A673 (cell line): ENCODE measurements at regions not wholly inside any gene's neighbourhood (a gene's known extent, or its start where the extent isn't known, plus 50 kb on each side); places are given as distances from the start of the nearest gene placed in this dataset.

Experiments used
- BruUV-seq: library from RNA; stranded (reverse); fragments of 400-500 nt; replicated peaks from 2 replicates; lab custom pipeline; 2021; lab: Mats Ljungman, UMichigan
- CTCF ChIA-PET: fragments of 300-600 bp; sonication (Branson Sonifier 250); formaldehyde crosslinking; loops from one replicate; lab custom pipeline; 2022; ENCODE audit warnings: antibody characterized with exemption; lab: Charles Lee
- POLR2A ChIA-PET: fragments of 300-600 bp; sonication (Branson Sonifier 250); formaldehyde crosslinking; loops from one replicate; lab custom pipeline; 2022; ENCODE audit warnings: antibody characterized with exemption; ENCODE audit not compliant: low non-redundant PET; lab: Charles Lee
- DNase-seq: peaks from one replicate; pipeline ENCODE4 v3.0.0-alpha.2; 2015; ENCODE audit warnings: low spot score
- H3K27ac ChIP-seq: fragments of 200-600 bp; sonication (generic); 2 replicates; pipeline ENCODE4 v1.5.1; 2016; ENCODE audit warnings: mixed run types, low read depth, mild to moderate bottlenecking, mixed read lengths, antibody characterized with exemption, low read length; ENCODE audit not compliant: poor library complexity, severe bottlenecking
- H3K27me3 ChIP-seq: fragments of 200-600 bp; sonication (generic); replicated peaks from 2 replicates; pipeline ENCODE4 v1.6.1; 2017; ENCODE audit warnings: mixed run types, low read depth, mild to moderate bottlenecking, mixed read lengths, antibody characterized with exemption, low read length; ENCODE audit not compliant: insufficient read depth, poor library complexity
- H3K36me3 ChIP-seq: fragments of 200-600 bp; sonication (generic); 2 replicates; pipeline ENCODE4 v1.6.1; 2016; ENCODE audit warnings: mixed run types, mild to moderate bottlenecking, mixed read lengths, antibody characterized with exemption, low read length; ENCODE audit not compliant: insufficient read depth, poor library complexity, severe bottlenecking
- H3K4me1 ChIP-seq: fragments of 200-600 bp; sonication (generic); 2 replicates; pipeline ENCODE4 v1.6.1; 2017; ENCODE audit warnings: mixed run types, mild to moderate bottlenecking, mixed read lengths, antibody characterized with exemption, low read length; ENCODE audit not compliant: insufficient read depth, poor library complexity, severe bottlenecking
- H3K4me3 ChIP-seq: fragments of 200-600 bp; sonication (generic); 2 replicates; pipeline ENCODE4 v1.5.1; 2016; ENCODE audit warnings: low read depth, mixed run types, mild to moderate bottlenecking, mixed read lengths, low read length; ENCODE audit not compliant: poor library complexity, severe bottlenecking
- H3K9me3 ChIP-seq: fragments of 200-600 bp; sonication (generic); 2 replicates; pipeline ENCODE4 v1.6.1; 2016; ENCODE audit warnings: mixed run types, low read depth, mild to moderate bottlenecking, mixed read lengths, antibody characterized with exemption, low read length; ENCODE audit not compliant: poor library complexity, severe bottlenecking
- EZH2 ChIP-seq: fragments of 200-600 bp; sonication (generic); IDR thresholded peaks from 2 replicates; pipeline ENCODE4 v1.6.1; 2017; ENCODE audit warnings: borderline replicate concordance, low read depth, mild to moderate bottlenecking, mixed read lengths, antibody characterized with exemption, low read length; ENCODE audit not compliant: poor library complexity, severe bottlenecking
- intact Hi-C: fragments of 100-400 bp; cut with micrococcal nuclease; formaldehyde crosslinking; loops from one replicate; pipeline ENCODE4 v1.10.0; 2022; ENCODE audit not compliant: unreplicated experiment
- TF ChIP-seq, protein P1 (sequence below): fragments of 300-800, 200-600 bp; sonication (generic); conservative IDR thresholded peaks from 2 replicates; pipeline ENCODE4 v1.5.1; 2017; ENCODE audit warnings: low read depth, mild to moderate bottlenecking, antibody characterized with exemption, low read length, moderate library complexity, mixed read lengths

- intact Hi-C loops = no loop called here
- Histone ChIP-seq H3K27me3 (no peaks in the 10 kb centered on the region), H3K27ac (no peak overlapping the region), H3K36me3 (no peaks in the 10 kb centered on the region), H3K4me3 (no peak overlapping the region), H3K9me3 (no peaks in the 10 kb centered on the region), H3K4me1 (peaks cover 13% of the 10 kb centered on the region)
- TF ChIP-seq, protein P1, sequence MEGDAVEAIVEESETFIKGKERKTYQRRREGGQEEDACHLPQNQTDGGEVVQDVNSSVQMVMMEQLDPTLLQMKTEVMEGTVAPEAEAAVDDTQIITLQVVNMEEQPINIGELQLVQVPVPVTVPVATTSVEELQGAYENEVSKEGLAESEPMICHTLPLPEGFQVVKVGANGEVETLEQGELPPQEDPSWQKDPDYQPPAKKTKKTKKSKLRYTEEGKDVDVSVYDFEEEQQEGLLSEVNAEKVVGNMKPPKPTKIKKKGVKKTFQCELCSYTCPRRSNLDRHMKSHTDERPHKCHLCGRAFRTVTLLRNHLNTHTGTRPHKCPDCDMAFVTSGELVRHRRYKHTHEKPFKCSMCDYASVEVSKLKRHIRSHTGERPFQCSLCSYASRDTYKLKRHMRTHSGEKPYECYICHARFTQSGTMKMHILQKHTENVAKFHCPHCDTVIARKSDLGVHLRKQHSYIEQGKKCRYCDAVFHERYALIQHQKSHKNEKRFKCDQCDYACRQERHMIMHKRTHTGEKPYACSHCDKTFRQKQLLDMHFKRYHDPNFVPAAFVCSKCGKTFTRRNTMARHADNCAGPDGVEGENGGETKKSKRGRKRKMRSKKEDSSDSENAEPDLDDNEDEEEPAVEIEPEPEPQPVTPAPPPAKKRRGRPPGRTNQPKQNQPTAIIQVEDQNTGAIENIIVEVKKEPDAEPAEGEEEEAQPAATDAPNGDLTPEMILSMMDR = no peak
- no peak for TF ChIP-seq EZH2
- DNase-seq = peak; percentile 72
- no TSS peak for BruUV-seq
- POLR2A ChIA-PET = no interaction called here
- CTCF ChIA-PET = no interaction called here
Measured at GRCh38 chr4:167826281-167826680, 266.1 kb upstream of the ANXA10 start.

GRCh38 chr4:167831855-167832254, 260.5 kb upstream of the ANXA10 start:
- no peak for DNase-seq
- ChIA-PET CTCF (no interaction called here), POLR2A (no interaction called here)
- Histone ChIP-seq H3K27me3 (no peaks in the 10 kb centered on the region), H3K4me1 (peaks cover under 1% of the 10 kb centered on the region), H3K4me3 (no peak overlapping the region), H3K27ac (no peak overlapping the region), H3K36me3 (no peaks in the 10 kb centered on the region), H3K9me3 (no peaks in the 10 kb centered on the region)
- TF ChIP-seq, protein P1 = no peak
- no peak for TF ChIP-seq EZH2
- intact Hi-C loops = no loop called here
- BruUV-seq = no TSS peak

- Histone ChIP-seq H3K36me3 (no peaks in the 10 kb centered on the region), H3K9me3 (no peaks in the 10 kb centered on the region), H3K27ac (no peak overlapping the region), H3K4me1 (no peaks in the 10 kb centered on the region), H3K27me3 (peaks cover 6% of the 10 kb centered on the region), H3K4me3 (no peak overlapping the region)
- no peak for DNase-seq
- TF ChIP-seq, protein P1 = no peak
- no peak for TF ChIP-seq EZH2
- ChIA-PET CTCF (no interaction called here), POLR2A (no interaction called here)
- no TSS peak for BruUV-seq
- intact Hi-C loops = no loop called here
Measured at GRCh38 chr4:167838686-167839085, 253.7 kb upstream of the ANXA10 start.
